HG03159 (cell line): ENCODE measurements at regions not wholly inside any gene's neighbourhood (a gene's known extent, or its start where the extent isn't known, plus 50 kb on each side); places are given as distances from the start of the nearest gene placed in this dataset.
"Not testable (repeated sequence)": the region's sequence is repeated elsewhere in the genome, so short reads cannot be mapped to it uniquely, and the experiment has no call there.

Experiments used
- ATAC-seq: cut with Tn5 transposase; IDR thresholded peaks from one replicate; pipeline ENCODE4 v1.9.1; 2021; ENCODE audit warnings: mild to moderate bottlenecking, moderate library complexity; ENCODE audit not compliant: unreplicated experiment

DNA sequence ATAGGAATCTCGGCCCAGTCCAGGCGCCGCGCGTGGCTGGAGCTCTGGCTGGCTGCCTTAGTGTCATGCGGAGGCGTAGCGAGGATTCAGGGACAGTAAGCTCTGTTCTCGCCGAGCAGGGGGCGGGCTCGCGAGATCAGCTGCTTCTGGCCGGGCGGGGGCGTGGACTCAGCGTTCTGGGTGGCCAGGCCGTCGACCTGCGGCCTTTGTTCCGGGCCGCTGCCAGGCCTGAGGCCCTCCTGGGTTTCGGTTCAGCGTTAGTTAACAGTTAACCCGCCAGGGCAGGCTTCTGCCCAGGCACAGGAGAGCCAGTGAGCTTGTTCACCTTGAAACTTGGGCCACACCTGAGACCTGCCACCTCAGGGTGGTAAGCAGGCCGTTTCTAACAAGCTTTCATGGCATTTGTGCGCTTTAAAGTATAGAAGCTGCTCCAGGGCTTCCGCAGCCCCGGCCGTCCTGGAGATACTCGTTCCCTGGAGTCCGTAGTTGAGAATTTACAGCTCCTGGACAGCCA, 332.2 kb upstream of the SGCG start:
- ATAC-seq = no peak

DNA sequence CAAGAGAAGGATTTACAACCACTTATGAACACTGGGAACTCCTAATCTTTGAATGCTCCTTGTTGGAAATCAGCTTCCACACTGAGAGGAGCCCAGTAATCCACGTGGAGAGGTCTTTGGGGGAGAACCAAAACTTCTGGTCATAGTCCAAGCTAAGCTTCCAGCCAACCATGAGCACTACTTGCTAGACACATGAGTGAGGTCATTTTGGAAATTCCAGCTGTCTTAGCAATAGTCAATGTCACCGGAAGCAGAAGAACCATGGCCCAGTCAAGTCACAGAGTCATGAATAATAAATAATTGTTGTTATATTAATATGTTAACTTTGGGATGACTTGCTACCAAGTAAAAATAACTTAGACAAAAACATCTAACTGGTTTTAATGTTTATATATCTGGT, 324.9 kb upstream of the SGCG start:
- ATAC-seq = no peak

GRCh38 chr13:22858980-22859379, 321.8 kb upstream of the SGCG start:
- not testable (repeated sequence) for ATAC-seq

DNA sequence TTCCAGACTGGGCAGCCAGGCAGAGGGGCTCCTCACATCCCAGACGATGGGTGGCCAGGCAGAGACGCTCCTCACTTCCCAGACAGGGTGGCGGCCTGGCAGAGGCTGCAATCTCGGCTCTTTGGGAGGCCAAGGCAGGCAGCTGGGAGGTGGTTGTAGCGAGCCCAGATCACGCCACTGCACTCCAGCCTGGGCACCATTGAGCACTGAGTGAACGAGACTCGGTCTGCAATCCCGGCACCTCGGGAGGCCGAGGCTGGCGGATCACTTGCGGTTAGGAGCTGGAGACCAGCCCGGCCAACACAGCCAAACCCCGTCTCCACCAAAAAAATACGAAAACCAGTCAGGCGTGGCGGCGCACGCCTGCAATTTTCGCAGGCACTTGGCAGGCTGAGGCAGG, 321.4 kb upstream of the SGCG start:
- not testable (repeated sequence) for ATAC-seq

DNA sequence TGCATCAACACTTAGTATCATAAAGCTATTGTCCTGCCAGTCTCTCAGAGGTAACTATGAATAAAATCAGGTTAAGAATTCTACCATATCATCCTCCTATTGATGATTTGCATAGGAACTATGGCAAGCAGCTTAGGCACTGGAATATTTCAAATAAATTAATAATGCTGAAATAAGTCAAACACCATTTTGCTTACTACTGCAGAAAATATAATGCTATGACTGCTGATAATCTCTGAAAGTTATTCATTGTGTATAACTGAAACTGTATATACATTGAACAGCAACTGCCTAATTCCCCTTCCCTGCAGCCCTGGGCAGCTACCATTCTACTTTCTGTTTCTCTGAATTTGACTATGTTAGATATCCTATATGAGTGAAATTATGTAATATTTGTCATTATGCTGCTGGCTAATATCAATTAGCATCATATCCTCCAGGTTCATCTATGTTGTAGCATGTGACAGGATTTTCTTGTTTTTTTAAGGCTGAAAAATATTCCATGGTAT, 318.8 kb upstream of the SGCG start:
- ATAC-seq = no peak

- ATAC-seq = no peak
Observed at GRCh38 chr13:22862478-22862877, 318.3 kb upstream of the SGCG start.

DNA sequence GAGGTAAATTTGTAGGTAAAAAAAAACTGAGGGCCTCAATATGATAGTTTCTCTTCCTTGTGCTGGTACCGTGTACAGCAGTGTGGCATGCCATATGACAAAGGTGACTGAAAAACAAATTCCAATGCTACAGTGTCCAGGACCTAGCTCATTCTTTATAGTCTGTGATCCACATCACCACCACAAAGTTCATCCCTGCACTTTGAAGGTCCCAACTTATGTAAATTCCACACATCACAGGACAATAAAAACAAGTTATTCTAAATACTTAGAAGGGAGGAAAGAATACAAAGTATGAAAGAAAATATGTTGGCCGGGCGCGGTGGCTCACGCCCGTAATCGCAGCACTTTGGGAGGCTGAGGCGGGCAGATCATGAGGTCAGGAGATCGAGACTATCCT, 314.6 kb upstream of the SGCG start:
- ATAC-seq = no peak

DNA sequence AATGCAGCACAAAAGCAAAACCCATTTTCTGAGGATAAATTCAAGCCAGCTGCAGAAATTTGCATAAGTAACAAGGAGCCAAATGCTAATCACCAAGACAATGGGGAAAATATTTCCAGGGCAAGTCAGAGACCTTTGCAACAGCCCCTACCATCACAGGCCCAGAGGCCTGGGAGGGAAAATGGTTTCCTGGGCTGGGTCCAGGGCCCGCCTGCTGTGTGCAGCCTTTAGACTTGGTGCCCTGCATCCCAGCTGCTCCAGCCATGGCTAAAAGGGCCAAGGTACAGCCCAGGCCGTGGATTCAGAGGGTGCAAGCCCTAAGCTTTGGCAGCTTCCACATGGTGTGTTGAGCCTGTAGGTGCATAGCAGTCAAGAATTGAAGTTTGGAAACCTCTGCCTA, 309.5 kb upstream of the SGCG start:
- ATAC-seq = no peak

GRCh38 chr13:22874839-22875238, 305.9 kb upstream of the SGCG start:
- ATAC-seq = no peak

DNA sequence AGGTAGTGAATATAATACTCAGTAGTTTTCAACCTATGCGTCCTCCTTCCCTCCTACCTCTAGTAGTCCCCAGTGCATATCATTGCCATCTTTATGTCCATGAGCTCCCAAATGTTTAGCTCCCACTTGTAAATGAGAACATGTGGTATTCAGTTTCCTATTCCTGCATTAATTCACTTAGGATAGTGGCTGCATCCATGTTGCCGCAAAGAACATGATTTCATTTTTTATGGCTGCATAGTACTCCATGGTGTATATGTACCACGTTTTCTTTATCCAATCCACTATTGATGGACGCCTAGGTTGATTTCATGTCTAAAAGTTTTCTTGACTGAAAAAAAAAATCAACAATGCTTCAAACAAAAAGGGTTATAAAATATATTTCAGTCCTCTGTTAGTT, 303.4 kb upstream of the SGCG start:
- no peak for ATAC-seq

- no peak for ATAC-seq
Observed at GRCh38 chr13:22880741-22881720, 299.7 kb upstream of the SGCG start.

DNA sequence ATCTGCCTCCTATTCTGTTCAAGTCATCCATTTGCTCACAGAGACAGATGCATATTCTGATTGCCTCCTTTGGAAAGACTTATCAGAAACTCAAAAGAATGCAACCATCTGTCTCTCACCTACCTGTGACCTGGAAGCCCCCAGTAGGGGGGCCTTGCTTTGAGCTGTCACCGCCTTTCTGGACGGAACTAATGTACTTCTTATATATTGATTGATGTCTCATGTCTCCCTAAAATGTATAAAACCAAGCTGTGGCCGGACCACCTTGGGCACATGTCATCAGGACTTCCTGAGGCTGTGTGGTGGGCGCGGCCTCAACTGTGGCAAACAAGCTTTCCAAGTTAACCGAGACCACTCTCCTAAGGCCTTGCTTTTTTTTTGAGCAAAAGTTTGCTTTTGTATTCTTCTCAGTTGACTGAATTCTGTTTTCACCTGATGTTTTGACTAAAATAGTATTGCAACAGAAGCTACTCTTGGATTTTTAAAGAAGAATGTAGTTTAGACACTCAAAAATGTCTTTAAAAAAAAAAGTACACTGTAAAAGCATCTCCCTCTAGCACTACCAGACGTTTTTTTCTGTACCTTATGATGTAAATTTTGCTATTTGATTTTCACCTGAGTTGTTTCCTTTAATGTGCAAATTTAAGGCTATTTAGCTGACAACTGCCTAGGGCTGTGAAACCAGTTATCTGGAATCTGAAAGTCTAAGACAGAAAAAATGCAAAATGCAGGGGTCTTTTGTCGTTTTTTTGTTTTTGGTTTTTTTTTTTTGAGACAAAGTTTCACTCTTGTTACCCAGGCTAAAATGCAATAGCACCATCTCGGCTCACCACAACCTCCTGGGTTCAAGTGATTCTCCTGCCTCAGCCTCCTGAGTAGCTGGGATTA, 298.8 kb upstream of the SGCG start:
- ATAC-seq = not testable (repeated sequence)

DNA sequence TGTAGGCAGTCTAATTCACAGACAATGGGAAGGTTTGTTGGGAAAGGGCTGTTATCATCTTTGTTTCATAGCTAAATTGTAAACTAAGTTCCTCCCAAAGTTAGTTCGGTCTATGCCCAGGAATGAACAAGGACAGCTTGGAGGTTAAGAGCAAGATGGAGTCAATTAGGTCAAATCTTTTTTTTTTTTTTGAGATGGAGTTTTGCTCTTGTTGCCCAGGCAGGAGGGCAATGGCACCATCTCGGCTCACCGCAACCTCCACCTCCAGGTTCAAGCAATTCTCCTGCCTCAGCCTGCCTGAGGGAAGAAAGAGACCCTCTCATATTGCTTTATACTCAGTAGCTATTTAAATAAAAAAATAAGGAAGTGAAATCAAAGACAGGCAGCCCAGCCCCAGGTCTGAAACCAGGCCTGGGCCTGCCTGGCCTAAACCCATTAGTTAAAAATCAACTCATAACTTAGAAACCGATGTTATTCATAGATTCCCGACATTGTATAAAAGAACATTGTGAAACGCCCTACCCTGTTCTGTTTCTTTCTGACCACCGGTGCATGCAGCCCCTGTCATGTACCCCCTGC, 297.4 kb upstream of the SGCG start:
- ATAC-seq = peak; percentile 67

GRCh38 chr13:22883956-22884355, 296.8 kb upstream of the SGCG start:
- ATAC-seq = no peak

DNA sequence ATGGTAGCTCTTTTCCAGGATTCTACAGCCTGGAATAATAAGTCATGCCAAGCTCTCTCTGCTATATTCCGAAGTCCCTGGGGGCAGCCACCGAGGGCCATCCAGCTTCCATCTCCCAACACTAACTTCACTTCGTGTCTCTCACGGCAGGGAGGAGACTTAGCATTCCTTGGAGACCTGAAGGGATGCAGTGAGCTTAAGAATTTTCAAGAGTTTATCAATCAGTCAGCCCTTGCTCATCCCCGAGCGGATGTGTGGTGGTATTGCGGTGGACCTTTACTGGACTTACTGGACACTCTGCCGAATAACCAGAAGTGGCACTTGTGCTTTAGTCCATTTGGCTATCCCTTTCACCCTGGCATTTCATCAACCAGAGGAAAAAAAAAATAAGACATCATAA, 294.7 kb upstream of the SGCG start:
- not testable (repeated sequence) for ATAC-seq

DNA sequence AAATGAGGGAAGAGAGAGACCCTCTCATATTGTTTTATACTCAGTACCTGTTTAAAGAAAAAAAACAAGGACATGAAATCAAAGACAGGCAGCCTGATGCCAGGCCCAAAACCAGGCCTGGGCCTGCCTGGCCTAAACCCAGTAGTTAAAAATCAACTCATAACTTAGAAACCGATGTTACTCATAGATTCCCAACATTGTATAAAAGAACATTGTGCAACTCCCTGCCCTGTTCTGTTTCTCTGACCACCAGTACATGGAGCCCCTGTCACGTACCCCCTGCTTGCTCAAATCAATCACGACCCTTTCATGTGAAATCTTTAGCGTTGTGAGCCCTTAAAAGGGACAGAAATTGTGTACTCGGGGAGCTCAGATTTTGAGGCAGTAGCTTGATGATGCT, 291.4 kb upstream of the SGCG start:
- ATAC-seq = not testable (repeated sequence)

- no peak for ATAC-seq
Observed at GRCh38 chr13:22893204-22893603, 287.6 kb upstream of the SGCG start.

- ATAC-seq = no peak
Observed at GRCh38 chr13:22893777-22894176, 287.0 kb upstream of the SGCG start.

GRCh38 chr13:22897571-22898314, 283.0 kb upstream of the SGCG start:
- ATAC-seq = no peak

DNA sequence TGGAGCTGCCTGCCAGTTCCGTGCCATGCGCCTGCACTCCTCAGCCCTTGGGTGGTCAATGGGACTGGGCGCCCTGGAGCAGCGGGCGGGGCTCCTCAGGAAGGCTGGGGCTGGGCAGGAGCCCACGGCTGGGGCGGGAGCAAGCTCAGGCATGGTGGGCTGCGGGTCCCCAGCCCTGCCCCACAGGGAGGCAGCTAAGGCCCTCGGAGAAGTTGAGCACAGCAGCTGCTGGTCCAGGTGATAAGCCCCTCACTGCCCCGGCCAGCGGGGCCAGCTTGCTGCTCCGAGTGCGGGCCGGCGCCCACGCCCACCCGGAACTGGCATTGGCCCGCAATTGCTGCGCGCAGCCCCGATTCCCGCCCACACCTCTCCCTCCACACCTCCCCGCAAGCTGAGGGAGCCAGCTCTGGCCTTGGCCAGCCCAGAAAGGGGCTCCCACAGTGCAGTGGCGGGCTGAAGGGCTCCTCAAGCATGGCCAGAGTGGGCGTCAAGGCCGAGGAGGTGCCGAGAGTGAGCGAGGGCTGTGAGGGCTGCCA, 280.3 kb upstream of the SGCG start:
- ATAC-seq = not testable (repeated sequence)
